ENCODE measurements at regions not wholly inside any gene's neighbourhood (a gene's known extent, or its start where the extent isn't known, plus 50 kb on each side); places are given as distances from the start of the nearest gene placed in this dataset.
"Not testable (repeated sequence)": the region's sequence is repeated elsewhere in the genome, so short reads cannot be mapped to it uniquely, and the experiment has no call there.

- no peak for DNase-seq
Measured at GRCh38 chr10:131824371-131825149, 76.2 kb upstream of the PPP2R2D start.

DNA sequence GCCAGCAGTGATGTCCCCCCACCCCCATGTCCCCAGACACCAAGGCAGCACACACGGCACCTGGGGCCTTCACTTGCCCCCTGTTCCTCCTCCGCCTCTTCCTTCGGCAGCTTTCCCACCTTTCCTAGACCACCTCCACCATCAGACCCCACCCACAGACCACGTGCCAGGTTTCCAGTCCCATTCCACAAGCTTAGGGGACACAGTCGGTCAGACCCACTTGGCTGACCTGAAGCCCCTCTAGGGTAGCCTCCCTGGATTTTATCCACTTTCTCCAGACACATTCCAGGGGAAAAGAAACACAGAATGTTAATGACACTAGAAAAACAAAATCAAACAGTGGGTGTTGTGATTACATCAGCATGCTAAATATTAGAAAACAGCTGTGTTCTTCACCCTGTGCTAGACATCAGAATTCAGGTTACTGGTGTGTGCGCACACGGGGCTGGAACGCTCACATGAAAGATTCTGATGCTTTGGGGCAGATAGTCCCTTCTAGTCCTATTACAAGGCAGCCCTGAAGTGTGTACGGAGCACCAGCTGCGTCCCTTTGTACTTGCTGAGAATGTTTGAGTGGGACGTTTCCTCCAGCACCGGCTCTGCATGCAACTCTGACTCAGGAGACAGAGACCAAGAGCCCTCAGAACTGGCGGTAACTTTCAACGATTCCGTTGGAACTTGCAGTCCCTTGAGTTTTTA, 75.5 kb upstream of the PPP2R2D start:
- DNase-seq, result no peak

GRCh38 chr10:131825960-131826650, 74.7 kb upstream of the PPP2R2D start:
- DNase-seq, result no peak

DNA sequence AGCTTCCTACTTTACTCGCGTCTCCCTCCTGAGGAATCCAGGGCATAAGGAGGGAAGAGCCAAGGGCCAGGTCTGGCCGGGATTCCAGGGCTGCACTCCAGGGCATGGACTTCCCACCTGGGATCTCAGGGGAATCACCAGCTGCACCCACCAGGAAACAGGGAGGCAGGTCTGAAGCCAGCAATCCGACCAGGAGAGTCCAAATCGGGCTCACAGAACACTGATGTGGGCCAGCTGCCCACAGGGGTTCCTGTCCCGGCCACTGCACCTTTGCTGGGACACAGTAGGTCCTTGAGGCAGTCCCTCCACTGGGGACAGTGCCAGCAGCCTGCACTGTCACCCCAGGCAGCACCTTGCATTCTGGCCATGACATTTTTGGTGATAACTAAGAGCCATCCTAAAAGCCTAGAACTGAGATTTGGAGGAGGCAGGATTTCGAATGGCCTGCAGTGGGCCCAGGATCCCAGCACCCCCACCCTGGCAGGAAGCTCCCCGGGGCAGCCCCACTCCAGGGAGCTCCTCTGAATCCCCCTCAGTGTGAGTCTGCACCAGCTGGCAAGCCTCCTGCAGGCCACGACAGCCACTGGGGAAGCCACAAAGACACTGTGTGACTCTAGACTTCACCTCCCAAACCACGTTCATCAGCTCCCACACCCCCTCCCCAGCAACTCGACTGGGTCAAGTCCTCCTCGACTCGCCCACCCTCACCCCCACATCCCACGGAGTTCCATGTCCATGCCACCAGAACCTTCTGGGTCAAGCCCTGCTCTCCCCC, 71.5 kb upstream of the PPP2R2D start:
- no peak for DNase-seq

DNA sequence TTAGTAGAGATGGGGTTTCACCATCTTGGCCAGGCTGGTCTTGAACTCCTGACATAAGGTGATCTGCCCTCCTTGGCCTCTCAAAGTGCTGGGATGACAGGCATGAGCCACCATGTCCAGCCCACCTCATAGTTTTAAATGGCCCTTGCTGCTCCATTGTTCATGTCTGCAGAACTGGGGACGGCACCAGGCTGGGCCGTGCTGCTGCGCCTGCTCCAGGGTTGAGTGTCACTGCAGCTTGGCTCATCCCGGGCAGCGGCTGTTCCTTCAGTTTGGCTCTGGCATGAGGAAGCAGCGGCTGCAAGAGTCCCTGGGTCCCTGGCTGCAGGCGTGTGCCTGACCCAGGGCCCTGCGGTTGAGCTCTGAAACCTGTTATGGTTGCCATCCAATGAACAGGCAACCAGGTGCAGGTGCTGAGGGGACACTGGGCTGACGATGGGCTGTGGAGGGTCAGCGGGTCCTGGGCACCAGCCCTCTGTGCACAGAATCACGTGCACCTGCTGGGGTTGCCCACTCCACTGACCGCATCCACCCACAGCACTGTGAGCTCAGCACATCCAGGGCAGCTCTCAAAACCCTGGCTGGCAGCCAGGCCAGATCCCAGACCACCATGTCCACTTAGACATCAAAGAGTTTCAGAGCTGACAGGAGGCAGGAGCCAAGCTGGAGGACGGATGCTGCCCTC, 70.2 kb upstream of the PPP2R2D start:
- no peak for DNase-seq

DNA sequence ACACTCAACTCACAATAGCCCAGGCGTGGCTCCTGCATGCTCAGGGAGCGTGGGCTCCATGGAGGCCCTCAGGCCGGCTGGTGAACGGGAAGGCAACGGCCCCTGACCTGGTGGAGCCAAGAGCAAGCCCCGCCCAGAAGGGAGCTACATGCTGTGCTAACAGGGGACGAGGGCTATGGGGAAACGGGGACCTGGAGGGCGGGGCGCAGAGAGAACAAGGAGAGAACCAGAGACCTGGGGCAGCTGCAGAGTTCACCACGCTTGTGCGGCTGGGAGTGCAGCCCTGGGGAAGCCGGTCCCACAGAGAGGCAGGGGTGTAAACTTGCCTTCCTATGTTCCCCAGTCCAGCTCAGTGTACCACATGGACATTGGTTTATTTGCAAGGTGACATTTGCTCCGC, 69.2 kb upstream of the PPP2R2D start:
- no peak for DNase-seq

DNA sequence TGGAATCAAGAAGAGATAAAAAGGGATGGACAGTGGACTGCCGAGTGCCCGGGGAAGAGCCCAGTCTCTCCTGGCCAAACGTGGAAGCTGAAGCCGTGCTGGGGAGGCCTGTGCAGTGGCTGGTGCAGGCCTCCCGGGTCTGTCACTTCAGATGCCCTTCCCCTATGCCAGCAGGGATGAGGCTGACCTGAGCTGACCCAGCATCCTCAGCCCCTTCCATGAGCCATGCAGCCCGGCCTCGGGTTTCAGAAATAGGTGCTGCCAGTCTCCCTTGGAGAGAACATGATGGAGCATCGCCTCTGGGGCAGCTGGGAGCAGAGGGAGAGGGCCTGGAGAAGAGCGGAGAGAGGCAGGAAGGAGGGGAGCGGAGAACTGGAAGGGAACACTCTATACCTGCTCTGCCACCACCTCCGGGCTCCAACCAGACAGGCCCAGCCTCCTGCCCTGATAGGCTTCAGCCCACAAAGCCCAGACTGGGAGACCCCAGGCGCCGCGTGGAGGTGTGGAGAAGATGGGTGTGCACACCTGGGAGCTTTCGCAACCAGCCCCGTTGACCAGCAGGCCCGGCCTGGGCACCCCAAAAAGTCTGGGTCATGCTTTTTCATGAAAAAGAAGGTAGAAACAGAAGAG, 68.6 kb upstream of the PPP2R2D start:
- DNase-seq, result no peak

DNA sequence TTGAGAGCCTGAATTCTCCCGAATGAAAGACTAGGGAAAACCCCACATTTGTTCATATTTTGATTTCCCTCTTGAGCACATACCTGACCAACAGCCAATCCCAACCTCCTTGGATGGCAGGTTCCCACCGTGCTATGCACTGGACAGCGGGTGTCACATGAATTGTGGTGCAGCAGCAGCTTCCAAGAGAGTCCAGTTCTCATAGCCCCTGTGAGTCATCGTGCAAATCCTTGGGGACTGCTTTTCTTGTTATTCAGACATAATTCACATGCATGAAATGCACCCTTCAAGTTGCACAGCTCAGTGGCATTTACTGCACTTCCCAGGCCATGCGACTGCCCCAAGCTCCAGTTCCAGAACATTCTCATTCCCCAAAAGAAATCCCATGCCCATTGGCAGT, 67.8 kb upstream of the PPP2R2D start:
- DNase-seq, result no peak

DNA sequence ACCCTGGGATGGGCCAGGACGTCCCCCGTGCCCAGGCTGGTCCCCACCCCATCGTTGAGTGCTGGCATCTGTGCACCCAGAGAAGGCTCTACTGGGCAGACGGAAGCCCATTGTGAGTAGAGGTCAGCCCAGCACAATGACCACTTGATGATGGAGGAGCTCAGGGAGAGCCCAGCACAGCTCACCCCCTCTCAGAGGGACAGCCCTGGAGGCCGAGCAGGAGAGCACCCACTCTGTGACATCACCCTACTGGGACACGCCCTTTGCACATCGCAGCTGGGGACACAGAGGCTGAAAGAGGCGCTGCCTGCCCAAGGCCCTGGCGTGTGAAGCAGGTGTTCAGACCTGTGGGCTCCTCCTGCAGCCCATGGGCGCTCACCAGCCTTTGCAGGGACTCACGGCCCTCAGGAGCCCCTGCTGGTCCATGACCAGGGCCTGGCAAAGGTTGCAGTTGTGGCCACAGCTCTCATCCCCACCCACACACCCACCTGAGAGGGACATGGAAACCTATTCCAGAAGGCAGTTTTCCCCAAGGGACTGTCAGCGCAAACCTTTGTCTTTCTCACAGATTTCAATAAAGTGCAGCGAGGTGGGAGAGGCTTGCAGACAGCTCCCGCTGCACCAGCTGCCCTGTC, 67.2 kb upstream of the PPP2R2D start:
- no peak for DNase-seq

DNA sequence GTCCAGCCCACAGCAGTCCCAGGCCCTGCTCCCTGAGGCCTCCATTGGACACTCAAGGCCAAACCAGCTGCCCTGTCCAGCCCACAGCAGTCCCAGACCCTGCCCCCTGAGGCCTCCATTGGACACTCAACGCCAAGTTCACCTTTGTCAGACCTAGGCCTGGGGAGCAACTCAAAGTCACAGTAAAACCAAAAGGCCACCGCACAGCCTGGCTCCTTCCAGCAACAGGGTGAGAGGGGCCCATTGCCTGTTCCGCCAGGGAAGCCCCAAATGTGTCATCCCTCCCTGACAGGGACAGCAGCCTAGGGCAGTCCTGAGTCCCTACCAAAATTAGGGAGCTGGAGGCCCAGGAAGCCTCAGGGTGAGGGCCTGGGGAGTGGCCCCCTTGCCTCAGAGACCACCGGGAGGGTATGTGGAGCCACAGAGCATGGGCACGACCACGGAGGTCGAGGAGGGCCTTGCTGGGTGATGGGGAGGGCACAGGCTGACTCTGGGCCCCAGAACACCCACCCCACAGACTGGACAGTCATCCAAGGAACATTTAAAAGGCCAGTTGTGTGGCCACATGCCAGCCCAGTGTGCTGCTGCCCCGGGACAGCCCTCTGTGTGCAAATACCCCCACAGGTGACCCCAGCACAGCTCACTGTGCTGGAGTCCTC, 66.5 kb upstream of the PPP2R2D start:
- no peak for DNase-seq

GRCh38 chr10:131838966-131839742, 61.7 kb upstream of the PPP2R2D start:
- DNase-seq, result no peak

- not testable (repeated sequence) for DNase-seq
Measured at GRCh38 chr10:131839880-131840787, 60.7 kb upstream of the PPP2R2D start.

- DNase-seq, result no peak
Measured at GRCh38 chr10:131840788-131841118, 60.1 kb upstream of the PPP2R2D start.

DNA sequence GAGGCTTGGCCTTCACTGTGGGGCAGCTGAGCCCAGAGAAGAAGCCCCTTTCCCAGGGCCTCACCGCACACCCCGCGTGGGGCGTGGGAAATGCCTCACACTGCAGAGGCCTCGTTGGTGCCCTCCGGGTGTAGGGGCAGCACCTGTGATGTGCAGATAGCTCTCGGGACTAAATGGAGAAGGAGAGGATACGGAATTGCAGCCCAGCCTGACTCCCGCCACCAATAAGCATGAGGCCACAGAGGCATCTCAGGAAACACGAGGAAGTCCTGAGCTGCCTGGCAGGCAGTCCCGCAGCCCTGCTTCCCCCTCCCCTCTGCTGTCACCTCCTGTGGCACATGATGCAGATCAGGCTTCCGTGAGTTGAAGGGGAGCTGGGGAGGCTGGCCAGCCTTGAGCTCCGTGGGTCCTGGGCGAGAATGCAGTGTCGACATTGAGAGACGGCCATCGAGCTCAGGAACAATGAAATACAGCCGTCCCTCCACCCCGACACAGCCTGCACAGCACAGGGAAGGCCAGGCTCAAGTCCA, 59.6 kb upstream of the PPP2R2D start:
- DNase-seq, result no peak

DNA sequence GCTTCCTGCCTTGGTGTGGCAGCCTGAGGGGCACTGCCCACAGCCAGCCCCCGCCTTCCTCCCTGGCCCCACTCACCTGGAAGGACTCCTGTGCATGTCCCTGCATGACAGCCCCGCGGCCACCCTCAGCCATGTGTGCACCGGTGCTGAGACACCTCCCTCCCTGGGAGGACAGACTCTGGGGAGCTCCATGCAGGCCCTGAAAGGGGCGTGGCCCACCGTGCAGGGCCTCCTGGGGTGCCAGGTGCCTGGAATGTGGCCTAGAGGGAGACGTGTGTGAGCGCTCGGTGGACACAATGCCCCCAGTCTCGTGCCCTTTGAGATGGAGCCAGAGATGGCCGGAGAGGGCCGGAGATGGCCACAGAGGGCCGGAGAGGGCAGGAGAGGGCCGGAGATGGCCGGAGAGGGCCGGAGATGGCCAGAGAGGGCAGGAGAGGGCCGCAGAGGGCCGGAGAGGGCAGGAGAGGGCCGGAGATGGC, 59.1 kb upstream of the PPP2R2D start:
- no peak for DNase-seq

DNA sequence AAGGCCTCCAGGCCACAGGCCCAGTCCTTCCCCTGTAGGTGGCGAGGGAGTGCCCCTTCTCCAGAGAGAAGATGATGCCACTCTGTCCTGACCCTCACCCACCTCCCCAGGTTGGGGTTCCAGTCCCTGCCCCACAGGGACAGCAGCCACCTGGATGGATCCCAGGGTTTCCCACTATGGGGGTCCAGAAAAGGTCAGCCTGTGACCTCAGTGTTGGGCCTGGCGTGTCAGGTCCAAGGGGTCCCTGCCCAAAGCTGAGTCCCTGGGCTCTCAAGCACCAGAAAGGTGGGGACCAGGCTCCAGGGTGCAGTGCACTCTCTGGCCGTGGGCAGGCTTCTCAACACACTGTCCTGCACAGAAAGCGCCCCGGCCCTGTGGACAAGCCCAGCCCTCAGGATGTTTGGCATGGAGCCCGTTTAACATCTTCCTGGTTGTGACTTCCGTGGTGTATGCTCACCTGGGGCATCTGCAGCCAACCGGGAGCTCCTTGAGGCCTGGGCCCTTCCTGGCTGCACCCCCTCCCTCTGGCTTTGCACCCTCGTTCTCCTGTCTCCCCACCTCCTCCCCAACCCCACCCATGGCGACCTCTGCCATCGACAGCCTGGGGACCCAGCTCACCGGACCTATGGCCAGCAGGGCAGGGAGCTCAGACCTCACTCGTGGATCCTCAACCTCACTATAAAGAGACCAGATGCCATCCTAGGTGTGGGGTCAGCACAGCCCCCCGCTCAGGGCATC, 58.3 kb upstream of the PPP2R2D start:
- no peak for DNase-seq

- no peak for DNase-seq
Measured at GRCh38 chr10:131843089-131843595, 57.7 kb upstream of the PPP2R2D start.

GRCh38 chr10:131843881-131844284, 56.9 kb upstream of the PPP2R2D start:
- no peak for DNase-seq
